Rectal smooth muscle tissue (tissue), 1 donor: ENCODE measurements at regions not wholly inside any gene's neighbourhood (a gene's known extent, or its start where the extent isn't known, plus 50 kb on each side); places are given as distances from the start of the nearest gene placed in this dataset.

Experiments
- H3K27ac ChIP-seq: one replicate; pipeline ENCODE4 v1.7.0; 2013; ENCODE audit warnings: low read depth, low read length, inconsistent platforms
- H3K27me3 ChIP-seq: one replicate; pipeline ENCODE4 v1.7.0; 2013; ENCODE audit warnings: low read length; ENCODE audit not compliant: control insufficient read depth, insufficient read depth
- H3K36me3 ChIP-seq: one replicate; pipeline ENCODE4 v1.7.0; 2013; ENCODE audit warnings: low read length; ENCODE audit not compliant: control insufficient read depth, insufficient read depth
- H3K4me1 ChIP-seq: one replicate; pipeline ENCODE4 v1.7.0; 2013; ENCODE audit warnings: low read length; ENCODE audit not compliant: control insufficient read depth, insufficient read depth
- H3K4me3 ChIP-seq: one replicate; pipeline ENCODE4 v1.7.0; 2013; ENCODE audit warnings: low read length
- H3K9ac ChIP-seq: one replicate; pipeline ENCODE4 v1.7.0; 2013; ENCODE audit warnings: low read length

- H3K4me3 ChIP-seq = no peak overlapping the region
- no peak overlapping the region for H3K27ac ChIP-seq
- H3K27me3 ChIP-seq = no peaks in the 10 kb centered on the region
- no peaks in the 10 kb centered on the region for H3K4me1 ChIP-seq
- no peak overlapping the region for H3K9ac ChIP-seq
- H3K36me3 ChIP-seq = no peaks in the 10 kb centered on the region
Measured at GRCh38 chr5:143648696-143649095, 163.3 kb upstream of the HMHB1 start.

- no peaks in the 10 kb centered on the region for H3K4me1 ChIP-seq
- no peak overlapping the region for H3K4me3 ChIP-seq
- H3K27ac ChIP-seq = no peak overlapping the region
- no peak overlapping the region for H3K9ac ChIP-seq
- no peaks in the 10 kb centered on the region for H3K27me3 ChIP-seq
- no peaks in the 10 kb centered on the region for H3K36me3 ChIP-seq
Measured at GRCh38 chr5:143646961-143647360, 165.0 kb upstream of the HMHB1 start.

GRCh38 chr5:143645356-143645755 lies 166.6 kb upstream of the HMHB1 start:
- H3K4me3 ChIP-seq = no peak overlapping the region
- no peaks in the 10 kb centered on the region for H3K36me3 ChIP-seq
- H3K4me1 ChIP-seq = no peaks in the 10 kb centered on the region
- H3K27me3 ChIP-seq = no peaks in the 10 kb centered on the region
- no peak overlapping the region for H3K9ac ChIP-seq
- no peak overlapping the region for H3K27ac ChIP-seq

DNA sequence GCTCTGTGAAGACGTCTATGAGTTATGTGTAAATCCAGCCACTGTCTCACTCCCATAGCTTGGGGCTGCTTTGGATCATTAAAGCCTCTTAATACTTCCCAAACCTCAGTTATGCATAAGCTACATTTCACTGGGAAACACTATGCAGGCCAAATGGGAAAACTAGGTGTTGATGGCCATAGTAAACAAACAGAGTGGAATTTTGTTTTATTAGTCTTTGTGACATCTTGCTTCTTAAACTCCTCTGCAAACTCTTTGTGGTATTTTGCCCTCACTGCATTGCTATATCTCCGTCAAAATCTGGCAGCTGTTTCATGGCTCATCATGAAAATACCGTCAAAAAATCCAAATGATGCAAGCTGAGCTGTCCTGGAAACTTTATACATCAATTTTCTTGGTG lies 167.2 kb upstream of the HMHB1 start:
- no peaks in the 10 kb centered on the region for H3K27me3 ChIP-seq
- H3K4me3 ChIP-seq = no peak overlapping the region
- H3K9ac ChIP-seq = no peak overlapping the region
- H3K36me3 ChIP-seq = no peaks in the 10 kb centered on the region
- H3K27ac ChIP-seq = no peak overlapping the region
- H3K4me1 ChIP-seq = no peaks in the 10 kb centered on the region

DNA sequence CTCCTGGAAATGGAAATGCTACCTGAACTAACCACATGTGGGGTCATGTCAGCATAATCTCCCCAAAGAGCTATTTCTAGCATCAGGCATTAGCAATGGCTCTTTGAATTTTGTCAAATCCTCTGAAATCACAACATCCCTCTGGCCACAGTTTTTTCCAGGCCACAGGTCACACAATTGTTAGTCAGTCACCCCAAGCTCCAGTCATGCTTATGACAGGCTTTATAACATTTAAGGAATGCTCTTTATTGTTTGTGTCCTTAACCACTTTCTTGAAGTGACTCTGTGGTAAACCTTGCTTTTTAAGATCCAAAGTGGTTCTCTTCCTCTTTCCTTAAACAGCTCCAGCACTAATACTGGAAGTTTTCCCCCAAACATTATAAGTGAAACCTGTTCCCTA lies 169.2 kb upstream of the HMHB1 start:
- Histone ChIP-seq H3K9ac (no peak overlapping the region), H3K4me3 (no peak overlapping the region), H3K4me1 (no peaks in the 10 kb centered on the region), H3K27me3 (no peaks in the 10 kb centered on the region), H3K27ac (no peak overlapping the region), H3K36me3 (no peaks in the 10 kb centered on the region)

- Histone ChIP-seq H3K9ac (no peak overlapping the region), H3K27ac (no peak overlapping the region), H3K27me3 (no peaks in the 10 kb centered on the region), H3K4me1 (no peaks in the 10 kb centered on the region), H3K4me3 (no peak overlapping the region), H3K36me3 (no peaks in the 10 kb centered on the region)
Measured at GRCh38 chr5:143641549-143642355, 170.2 kb upstream of the HMHB1 start.

DNA sequence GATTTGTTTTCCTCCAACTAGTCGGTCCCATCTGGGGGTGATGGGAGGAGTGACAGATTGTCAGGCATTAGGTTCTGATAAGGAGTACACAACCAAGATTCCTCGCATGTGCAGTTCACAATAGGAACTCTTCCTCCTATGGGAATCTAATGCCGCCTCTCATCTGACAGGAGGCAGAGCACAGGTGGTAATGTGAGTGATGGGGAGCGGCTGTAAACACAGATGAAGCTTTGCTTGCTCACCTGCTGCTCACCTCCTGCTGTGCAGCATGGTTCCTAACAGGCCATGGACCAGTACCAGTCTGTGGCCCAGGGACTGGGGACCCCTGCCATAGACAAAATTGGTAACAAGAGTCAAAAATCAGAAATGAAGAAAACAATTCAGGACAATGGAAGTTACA lies 173.3 kb upstream of the HMHB1 start:
- H3K27me3 ChIP-seq = no peaks in the 10 kb centered on the region
- no peak overlapping the region for H3K4me3 ChIP-seq
- no peaks in the 10 kb centered on the region for H3K36me3 ChIP-seq
- no peak overlapping the region for H3K9ac ChIP-seq
- no peak overlapping the region for H3K27ac ChIP-seq
- no peaks in the 10 kb centered on the region for H3K4me1 ChIP-seq

DNA sequence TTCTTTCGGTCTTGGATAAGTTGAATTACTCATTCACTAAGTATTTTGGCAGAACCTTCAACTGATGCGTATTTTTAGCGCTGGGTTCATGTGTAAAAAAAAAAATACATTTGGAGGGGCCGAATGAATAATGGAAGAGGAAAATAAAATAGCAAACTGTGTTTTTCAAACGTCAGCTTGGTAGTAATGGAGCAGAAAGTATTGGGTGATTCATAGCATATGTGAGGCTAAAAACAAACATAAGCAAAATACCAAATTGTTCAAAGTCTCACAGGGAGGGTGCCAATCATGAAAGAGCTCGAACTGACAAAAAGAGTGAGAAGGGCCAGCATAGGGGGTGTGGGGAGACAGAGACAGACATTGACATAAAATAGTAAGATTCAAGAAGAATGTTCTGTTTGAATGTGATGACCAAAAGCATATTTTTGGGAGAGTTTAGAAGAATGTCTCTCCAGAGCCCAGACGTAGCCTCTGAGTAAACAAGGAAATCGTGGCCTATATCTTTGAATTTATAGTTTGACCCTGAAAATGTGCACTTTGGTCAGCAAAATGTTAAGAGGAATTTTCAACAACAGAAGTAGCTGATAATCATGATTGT lies 174.9 kb upstream of the HMHB1 start:
- H3K36me3 ChIP-seq = no peaks in the 10 kb centered on the region
- no peak overlapping the region for H3K9ac ChIP-seq
- no peaks in the 10 kb centered on the region for H3K4me1 ChIP-seq
- no peaks in the 10 kb centered on the region for H3K27me3 ChIP-seq
- no peak overlapping the region for H3K4me3 ChIP-seq
- no peak overlapping the region for H3K27ac ChIP-seq

DNA sequence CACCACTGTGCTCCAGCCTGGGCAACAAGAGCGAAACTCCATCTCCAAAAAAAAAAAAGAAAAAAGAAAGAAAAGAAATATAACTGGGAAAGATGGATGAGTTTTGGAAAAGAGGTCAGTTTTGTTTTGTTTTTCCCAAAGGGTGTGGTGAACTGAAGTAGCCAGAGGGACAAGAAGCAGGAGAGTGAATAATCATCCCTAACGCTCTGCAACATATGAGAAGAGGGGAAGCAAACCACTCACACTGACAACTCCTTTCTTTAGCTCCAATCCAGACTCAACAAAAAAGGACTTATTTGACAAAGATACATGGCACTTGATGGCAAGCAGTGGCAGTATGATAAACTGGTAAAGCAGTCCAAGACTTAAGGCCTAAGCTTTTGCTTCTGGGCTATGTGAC lies 176.1 kb upstream of the HMHB1 start:
- H3K27ac ChIP-seq = no peak overlapping the region
- no peaks in the 10 kb centered on the region for H3K36me3 ChIP-seq
- no peak overlapping the region for H3K4me3 ChIP-seq
- no peaks in the 10 kb centered on the region for H3K4me1 ChIP-seq
- no peak overlapping the region for H3K9ac ChIP-seq
- no peaks in the 10 kb centered on the region for H3K27me3 ChIP-seq

GRCh38 chr5:143635146-143635752 lies 176.7 kb upstream of the HMHB1 start:
- no peaks in the 10 kb centered on the region for H3K36me3 ChIP-seq
- H3K27ac ChIP-seq = no peak overlapping the region

GRCh38 chr5:143634689-143635088 lies 177.3 kb upstream of the HMHB1 start:
- no peak overlapping the region for H3K27ac ChIP-seq
- H3K36me3 ChIP-seq = no peaks in the 10 kb centered on the region
- no peaks in the 10 kb centered on the region for H3K27me3 ChIP-seq
- H3K4me1 ChIP-seq = no peaks in the 10 kb centered on the region
- no peak overlapping the region for H3K4me3 ChIP-seq
- H3K9ac ChIP-seq = no peak overlapping the region

More at GRCh38 chr5:143635146-143635752, 176.7 kb upstream of the HMHB1 start:
- H3K4me3 ChIP-seq = no peak overlapping the region
- no peak overlapping the region for H3K9ac ChIP-seq
- H3K27me3 ChIP-seq = no peaks in the 10 kb centered on the region
- no peaks in the 10 kb centered on the region for H3K4me1 ChIP-seq

GRCh38 chr5:143629871-143630659 lies 181.9 kb upstream of the HMHB1 start:
- H3K27me3 ChIP-seq = no peaks in the 10 kb centered on the region
- H3K4me1 ChIP-seq = no peaks in the 10 kb centered on the region
- no peaks in the 10 kb centered on the region for H3K36me3 ChIP-seq
- no peak overlapping the region for H3K9ac ChIP-seq
- H3K27ac ChIP-seq = no peak overlapping the region
- H3K4me3 ChIP-seq = no peak overlapping the region
